ENCODE measurements at regions not wholly inside any gene's neighbourhood (a gene's known extent, or its start where the extent isn't known, plus 50 kb on each side); places are given as distances from the start of the nearest gene placed in this dataset.
"Not testable (repeated sequence)": the region's sequence is repeated elsewhere in the genome, so short reads cannot be mapped to it uniquely, and the experiment has no call there.

DNA sequence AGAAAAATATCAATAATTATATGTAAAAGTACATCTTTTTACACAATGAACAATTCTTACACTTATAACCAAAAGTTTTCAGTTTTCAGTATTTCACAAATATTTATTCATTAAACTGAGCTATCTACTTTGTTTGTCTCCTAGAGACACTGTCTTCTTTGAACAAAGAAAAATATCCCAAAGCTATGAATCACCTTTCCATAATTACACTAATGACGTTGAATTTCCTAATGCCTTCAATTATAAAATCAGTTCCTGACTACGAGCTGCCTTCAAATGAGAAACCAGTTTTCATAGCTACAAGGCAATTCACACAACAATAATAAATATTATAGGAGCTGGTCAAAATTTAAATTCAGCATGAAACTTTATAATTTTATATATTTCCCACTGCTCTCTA, 201.8 kb upstream of the BRINP3 start:
- no peak for DNase-seq

DNA sequence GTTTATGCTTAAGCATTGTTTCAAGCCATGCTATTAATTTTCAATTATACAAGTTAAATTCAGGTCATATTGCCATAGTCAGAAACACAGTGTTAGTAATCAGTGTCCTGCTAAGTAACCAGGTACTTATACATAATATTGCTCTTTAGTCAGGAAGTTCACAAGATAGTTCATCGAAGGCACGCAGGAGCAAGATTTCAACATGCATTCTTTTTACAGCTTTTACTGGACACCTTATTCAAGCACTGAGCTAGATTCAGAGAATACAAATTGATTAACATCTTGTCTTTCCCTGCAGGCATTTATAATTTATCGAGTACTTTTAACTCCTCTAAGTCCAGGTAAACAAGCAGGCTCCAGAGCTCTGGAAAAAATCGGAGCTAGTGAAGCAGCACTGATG, 202.3 kb upstream of the BRINP3 start:
- DNase-seq: no peak

DNA sequence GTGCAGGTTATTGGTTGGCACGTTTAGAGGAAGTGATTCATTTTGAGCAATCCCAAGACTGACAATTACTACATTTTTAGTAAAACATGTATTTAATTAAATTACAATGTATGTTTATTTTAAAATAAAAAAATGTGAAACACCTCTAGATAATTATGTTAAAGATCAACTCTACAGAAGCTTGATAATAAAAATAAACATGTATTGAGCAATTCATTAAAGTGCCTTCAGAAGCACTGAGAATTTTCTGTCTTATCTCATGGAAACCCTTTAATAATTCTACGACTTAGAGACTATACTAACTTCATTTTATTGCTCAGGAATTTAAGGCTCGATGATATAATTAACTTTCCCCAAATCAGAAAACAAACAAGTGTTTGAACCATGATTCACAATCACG, 208.0 kb upstream of the BRINP3 start:
- DNase-seq: no peak

- no peak for DNase-seq
Measured at GRCh38 chr1:190688096-190688495, 210.4 kb upstream of the BRINP3 start.

GRCh38 chr1:190698488-190698887, 220.8 kb upstream of the BRINP3 start:
- DNase-seq: not testable (repeated sequence)

DNA sequence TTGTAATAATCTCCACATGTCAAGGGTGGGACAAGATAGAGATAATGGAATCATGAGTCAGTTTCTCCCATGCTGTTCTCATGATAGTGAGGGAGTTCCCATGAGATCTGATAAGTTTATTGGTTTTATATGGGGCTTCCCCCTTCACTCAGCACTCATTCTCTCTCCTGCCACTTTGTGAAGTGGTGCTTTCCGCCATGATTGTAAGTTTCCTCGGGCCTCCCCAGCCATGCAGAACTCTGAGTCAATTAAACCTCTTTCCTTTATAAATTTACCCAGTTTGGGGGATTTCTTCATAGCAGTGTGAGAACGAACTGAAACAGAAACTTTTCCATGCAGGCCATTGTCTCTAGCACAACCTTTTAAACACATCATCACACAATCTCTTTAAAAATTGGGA, 221.5 kb upstream of the BRINP3 start:
- DNase-seq: no peak

DNA sequence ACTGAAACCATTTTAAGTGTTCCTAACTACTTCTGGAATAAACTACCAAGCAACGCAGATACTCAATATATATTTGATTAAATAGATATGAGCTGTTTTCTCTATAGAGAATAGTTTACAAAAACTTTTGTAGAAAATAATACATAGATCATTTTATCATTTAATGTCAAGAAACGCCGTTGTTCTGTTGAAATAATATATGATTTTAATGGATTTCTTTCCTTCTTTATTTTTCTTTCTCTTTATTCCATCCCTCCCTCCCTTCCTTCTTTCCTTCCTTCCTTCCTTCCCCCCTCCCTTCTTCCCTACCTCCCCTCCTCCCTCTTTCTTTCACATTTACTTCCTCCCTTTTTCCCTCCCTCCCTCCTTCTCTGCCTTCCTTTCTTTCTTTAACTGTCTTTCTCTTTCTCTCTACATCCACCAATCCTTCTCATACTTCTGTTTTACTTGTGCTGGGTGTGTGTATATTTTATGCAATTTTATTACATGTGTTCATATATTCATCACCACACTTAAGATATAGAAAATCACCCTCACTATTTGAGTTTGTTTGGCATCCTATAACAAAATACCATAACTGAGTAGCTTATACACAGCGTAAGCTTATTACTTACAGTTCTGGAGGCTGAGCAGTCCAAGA, 230.9 kb upstream of the BRINP3 start:
- no peak for DNase-seq

DNA sequence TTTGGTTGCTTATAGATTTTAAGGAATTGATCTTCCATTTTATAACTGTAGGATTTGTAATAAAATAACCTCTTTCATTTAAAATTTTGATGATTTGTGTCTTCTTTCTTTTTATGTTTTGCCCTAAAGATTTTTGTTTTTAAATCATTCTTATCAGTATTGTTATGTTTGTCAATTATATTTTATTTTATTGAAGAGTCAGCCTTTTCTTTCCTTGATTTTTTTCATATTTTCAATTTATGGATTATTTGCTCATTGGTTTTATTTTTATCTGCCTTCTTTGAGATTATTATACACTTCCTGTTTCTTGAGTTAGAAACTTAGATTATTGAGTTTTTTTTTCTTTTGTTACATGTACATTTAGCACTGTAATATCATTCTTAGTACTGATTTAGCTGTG, 233.4 kb upstream of the BRINP3 start:
- no peak for DNase-seq

DNA sequence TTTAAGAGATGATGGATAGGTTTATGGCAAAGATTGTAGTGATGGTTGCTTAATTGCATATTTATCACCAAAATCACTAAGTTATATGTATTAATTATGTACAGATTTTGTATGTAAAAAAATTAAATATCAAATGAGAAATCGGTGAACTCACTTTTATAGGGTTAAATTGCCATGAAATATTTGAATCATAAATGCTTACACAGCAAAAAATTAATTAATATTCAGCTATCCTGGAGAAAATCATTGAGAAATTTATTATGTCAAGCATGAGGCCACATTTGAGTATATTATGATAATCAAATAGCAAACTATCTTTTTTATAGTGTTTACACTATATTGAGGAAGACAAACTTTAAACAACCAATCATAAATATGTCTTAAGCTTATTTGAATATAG, 239.4 kb upstream of the BRINP3 start:
- no peak for DNase-seq

DNA sequence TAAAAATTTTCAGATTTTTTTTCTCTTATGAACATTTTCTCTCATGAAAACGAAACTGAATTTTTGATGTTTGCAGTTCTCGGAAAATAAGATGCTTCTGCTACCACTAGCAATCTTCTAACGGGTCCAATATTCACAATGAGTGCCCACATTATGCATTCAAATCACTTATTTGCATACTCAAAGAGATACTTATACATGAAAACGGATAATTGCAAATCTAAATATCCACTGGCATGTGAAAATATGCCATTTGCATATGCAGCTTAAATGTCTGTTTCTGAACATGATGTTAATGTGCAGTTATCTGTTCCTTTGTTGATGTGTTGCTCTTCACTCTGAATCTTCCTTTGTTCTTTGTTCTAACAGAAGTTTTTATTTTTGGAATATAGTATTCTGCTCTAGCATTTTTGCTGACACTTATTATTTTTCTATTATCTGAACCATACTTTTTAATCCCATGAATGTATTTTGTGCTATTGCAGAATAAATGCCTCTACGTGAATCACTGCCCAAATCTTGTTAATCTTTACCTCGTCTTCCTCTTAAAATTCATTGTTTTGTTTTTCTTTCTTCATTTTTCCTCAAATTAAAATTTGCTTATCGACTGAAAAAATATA, 259.4 kb upstream of the BRINP3 start:
- DNase-seq: no peak

DNA sequence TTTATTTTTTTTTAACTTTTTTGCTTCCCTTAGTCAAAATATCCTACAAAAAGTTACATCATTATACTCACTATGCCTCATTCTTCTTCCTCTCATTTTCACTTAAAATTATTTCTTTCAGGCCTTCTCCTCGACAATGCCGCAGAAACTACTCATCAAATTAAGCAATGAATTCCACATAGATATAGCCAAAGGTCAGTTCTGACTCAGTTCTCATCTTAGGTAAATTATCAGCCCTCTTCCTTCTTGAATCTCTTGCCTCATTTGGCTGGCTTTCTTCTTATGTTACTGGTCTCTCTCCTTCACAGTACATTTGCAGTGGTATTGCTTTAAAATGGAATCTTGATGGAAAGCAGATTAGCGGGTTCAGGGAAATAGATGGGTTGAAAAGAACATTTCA, 260.7 kb upstream of the BRINP3 start:
- no peak for DNase-seq

- no peak for DNase-seq
Measured at GRCh38 chr1:190739926-190740325, 262.3 kb upstream of the BRINP3 start.

GRCh38 chr1:190747704-190748103, 270.0 kb upstream of the BRINP3 start:
- DNase-seq: no peak

GRCh38 chr1:190752131-190752530, 274.5 kb upstream of the BRINP3 start:
- DNase-seq: no peak

GRCh38 chr1:190754666-190755065, 277.0 kb upstream of the BRINP3 start:
- no peak for DNase-seq

DNA sequence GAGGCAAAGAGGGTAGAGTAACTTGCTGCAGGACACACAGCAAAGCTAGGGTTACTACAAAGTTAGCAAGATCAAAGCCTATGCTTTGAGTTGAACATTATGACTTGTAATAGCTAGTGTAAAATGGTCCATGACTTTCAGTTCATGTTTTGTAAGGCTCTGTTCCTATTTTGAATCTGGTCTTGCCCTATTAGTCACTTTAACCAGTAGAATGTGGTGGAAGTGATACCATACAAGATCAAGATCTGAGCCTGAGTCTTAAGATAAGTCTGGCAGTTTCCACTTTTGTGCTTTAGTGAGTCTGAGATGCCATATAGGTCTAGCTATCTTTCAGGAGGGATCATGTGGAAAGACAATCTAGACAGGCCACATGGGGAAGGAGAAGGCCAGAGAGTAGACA, 282.1 kb upstream of the BRINP3 start:
- DNase-seq: no peak

DNA sequence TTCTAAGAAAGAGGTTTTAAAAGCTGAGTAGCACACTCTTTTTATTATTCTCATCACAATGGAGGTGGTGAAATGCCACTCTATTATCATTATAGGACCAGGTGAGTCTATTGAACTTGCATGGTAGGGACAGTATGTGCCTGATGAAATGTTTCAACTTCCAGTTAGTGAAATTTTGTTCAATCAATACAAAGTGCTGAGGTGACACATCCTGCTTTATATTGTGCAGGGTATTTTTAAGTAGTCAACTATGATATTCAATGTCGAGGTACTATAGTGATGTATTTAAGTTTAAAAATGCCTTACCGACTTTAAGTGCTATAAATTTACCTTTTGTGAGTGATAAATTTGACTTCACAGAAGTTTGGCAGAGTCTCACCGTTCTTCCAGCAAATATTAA, 284.7 kb upstream of the BRINP3 start:
- no peak for DNase-seq

DNA sequence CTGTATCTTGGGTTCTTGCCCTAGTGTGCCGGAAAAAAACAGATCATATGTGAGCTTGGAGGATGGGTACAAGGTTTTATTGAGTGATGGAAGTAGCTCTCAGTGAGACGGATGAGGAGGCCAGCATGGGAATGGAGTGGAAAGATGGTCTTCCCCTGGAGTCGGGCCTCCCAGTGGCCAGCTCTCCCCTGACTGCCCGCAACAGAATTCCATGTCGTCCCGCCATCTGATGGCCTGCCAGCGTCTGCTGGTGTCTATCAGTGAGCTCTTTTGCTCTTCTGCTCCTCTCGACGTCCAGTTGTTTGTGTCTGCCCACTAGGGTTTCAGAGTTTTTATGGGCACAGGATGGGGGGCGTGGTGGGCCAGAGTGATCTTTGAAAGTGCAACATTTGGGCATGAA, 315.2 kb upstream of the BRINP3 start:
- DNase-seq: no peak

- no peak for DNase-seq
Measured at GRCh38 chr1:190807629-190808028, 330.0 kb upstream of the BRINP3 start.

GRCh38 chr1:190808035-190808434, 330.4 kb upstream of the BRINP3 start:
- DNase-seq: no peak

- no peak for DNase-seq
Measured at GRCh38 chr1:190809312-190809711, 331.6 kb upstream of the BRINP3 start.

DNA sequence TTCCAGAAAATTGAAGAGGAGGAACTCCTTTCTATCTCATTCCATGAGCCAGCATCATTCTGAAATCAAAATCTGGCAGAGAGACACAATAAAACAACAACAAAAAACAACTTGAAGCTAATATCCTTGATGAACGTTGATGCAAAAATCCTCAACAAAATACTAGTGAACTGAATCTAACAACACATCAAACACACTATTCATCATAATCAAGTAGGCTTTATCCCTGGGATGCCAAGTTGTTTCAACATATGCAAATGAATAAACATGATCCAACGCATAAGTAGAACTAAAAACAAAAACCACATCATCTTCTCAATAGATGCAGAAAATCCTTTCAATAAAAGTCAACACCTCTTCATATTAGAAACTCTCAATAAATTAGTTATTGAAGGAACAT, 335.3 kb upstream of the BRINP3 start:
- DNase-seq: no peak

DNA sequence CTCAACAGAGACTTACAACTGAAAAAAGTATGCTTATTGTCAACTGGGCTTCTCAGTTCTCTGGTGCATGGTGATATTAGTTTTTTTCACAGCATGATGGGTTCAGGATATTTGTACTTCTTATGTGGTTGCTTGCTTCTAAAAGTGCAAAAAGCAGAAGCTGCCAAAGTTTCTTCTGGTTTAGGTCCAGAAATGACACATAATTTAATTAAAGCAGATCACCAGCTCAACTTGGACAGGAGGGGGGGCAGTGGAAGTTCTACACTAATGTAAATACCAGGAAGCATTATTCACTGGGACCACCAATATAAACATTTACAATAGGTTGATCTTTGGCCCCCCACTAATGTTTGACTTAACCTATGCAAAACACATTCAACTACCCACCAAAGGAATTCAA, 354.8 kb upstream of the BRINP3 start:
- DNase-seq: no peak

DNA sequence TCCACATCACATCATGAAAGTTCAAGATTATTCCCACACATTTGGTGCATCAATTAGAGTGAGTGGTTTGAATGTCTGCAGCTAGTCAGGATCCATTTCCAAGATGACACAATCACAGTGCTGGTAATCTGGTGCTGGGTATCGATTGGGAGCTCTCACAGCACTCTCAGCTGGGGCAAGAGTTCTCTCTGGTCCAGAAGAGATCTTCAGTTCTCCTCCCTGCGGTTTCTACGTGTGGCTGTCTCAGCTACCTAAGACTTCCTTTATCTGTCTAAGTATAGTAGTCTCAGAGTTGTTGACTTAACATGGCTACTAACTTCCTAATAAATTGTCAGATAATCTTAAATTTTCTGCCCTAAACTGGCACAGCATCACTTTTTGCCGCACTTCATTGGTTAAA, 358.0 kb upstream of the BRINP3 start:
- DNase-seq: no peak

DNA sequence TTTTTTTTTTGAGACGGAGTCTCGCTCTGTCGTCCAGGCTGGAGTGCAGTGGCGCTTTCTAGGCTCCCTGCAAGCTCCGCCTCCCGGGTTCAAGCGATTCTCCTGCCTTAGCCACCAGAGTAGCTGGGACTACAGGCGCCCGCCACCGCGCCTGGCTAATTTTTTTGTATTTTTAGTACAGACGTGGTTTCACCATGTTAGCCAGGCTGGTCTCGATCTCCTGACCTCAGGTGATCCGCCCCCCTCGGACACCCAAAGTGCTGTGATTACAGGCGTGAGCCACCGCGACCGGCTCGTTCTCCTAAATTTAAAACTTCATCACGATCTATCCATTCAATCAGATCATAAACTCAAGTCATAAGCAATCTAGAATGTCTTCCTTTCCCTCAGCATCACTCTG, 359.5 kb upstream of the BRINP3 start:
- not testable (repeated sequence) for DNase-seq
